Stimulated activated naive CD8-positive, alpha-beta T cell treated with anti-CD3 and anti-CD28 coated beads, Interleukin-15, Interleukin-2, amounts not matched to agents 100 ng/mL and 50 ng/mL, for 24 hours (primary cell): ENCODE measurements at regions not wholly inside any gene's neighbourhood (a gene's known extent, or its start where the extent isn't known, plus 50 kb on each side); places are given as distances from the start of the nearest gene placed in this dataset.

ENCODE experiments used
- H3K27ac Mint-ChIP-seq: one replicate; pipeline ENCODE4 v1.8.0; 2021; ENCODE audit warnings: mild to moderate bottlenecking, mixed read lengths
- H3K27me3 Mint-ChIP-seq: one replicate; pipeline ENCODE4 v1.8.0; 2021; ENCODE audit warnings: mixed read lengths
- H3K36me3 Mint-ChIP-seq: one replicate; pipeline ENCODE4 v1.8.0; 2021; ENCODE audit warnings: low read depth, mixed read lengths
- H3K4me1 Mint-ChIP-seq: one replicate; pipeline ENCODE4 v1.8.0; 2021; ENCODE audit warnings: low read depth, mixed read lengths
- H3K4me3 Mint-ChIP-seq: one replicate; pipeline ENCODE4 v1.8.0; 2021; ENCODE audit warnings: mild to moderate bottlenecking, mixed read lengths
- H3K9me3 Mint-ChIP-seq: one replicate; pipeline ENCODE4 v1.8.0; 2021; ENCODE audit warnings: mixed read lengths

GRCh38 chr2:44825702-44826101, 115.8 kb upstream of the SIX3 start:
- no peaks in the 10 kb centered on the region for H3K9me3 Mint-ChIP-seq

GRCh38 chr2:44826601-44827000, 114.9 kb upstream of the SIX3 start:
- no peaks in the 10 kb centered on the region for H3K36me3 Mint-ChIP-seq
- no peak overlapping the region for H3K27ac Mint-ChIP-seq
- no peaks in the 10 kb centered on the region for H3K9me3 Mint-ChIP-seq
- H3K4me3 Mint-ChIP-seq, result no peak overlapping the region
- H3K4me1 Mint-ChIP-seq, result no peaks in the 10 kb centered on the region
- peaks cover 6% of the 10 kb centered on the region for H3K27me3 Mint-ChIP-seq

More at GRCh38 chr2:44825702-44826101, 115.8 kb upstream of the SIX3 start:
- Mint-ChIP-seq H3K36me3 (no peaks in the 10 kb centered on the region), H3K27ac (no peak overlapping the region), H3K4me1 (no peaks in the 10 kb centered on the region), H3K27me3 (peaks cover 11% of the 10 kb centered on the region), H3K4me3 (no peak overlapping the region)

GRCh38 chr2:44829771-44830170, 111.7 kb upstream of the SIX3 start:
- H3K27ac Mint-ChIP-seq, result no peak overlapping the region
- H3K36me3 Mint-ChIP-seq, result no peaks in the 10 kb centered on the region
- no peak overlapping the region for H3K4me3 Mint-ChIP-seq
- peaks cover 6% of the 10 kb centered on the region for H3K27me3 Mint-ChIP-seq
- H3K4me1 Mint-ChIP-seq, result peaks cover 9% of the 10 kb centered on the region
- H3K9me3 Mint-ChIP-seq, result no peaks in the 10 kb centered on the region

- Mint-ChIP-seq H3K9me3 (no peaks in the 10 kb centered on the region), H3K27me3 (peaks cover 3% of the 10 kb centered on the region), H3K4me3 (no peak overlapping the region), H3K36me3 (no peaks in the 10 kb centered on the region), H3K4me1 (peaks cover 23% of the 10 kb centered on the region), H3K27ac (peak overlapping the region; percentile 87)
Measured at GRCh38 chr2:44833171-44834069, 108.1 kb upstream of the SIX3 start.

GRCh38 chr2:44834656-44835055, 106.8 kb upstream of the SIX3 start:
- peaks cover 23% of the 10 kb centered on the region for H3K4me1 Mint-ChIP-seq

GRCh38 chr2:44836174-44836573, 105.3 kb upstream of the SIX3 start:
- Mint-ChIP-seq H3K27ac (no peak overlapping the region), H3K4me3 (no peak overlapping the region), H3K36me3 (no peaks in the 10 kb centered on the region), H3K4me1 (peaks cover 23% of the 10 kb centered on the region), H3K9me3 (no peaks in the 10 kb centered on the region), H3K27me3 (peaks cover 4% of the 10 kb centered on the region)

More at GRCh38 chr2:44834656-44835055, 106.8 kb upstream of the SIX3 start:
- Mint-ChIP-seq H3K4me3 (no peak overlapping the region), H3K27me3 (peaks cover 3% of the 10 kb centered on the region), H3K27ac (no peak overlapping the region), H3K36me3 (no peaks in the 10 kb centered on the region), H3K9me3 (no peaks in the 10 kb centered on the region)

GRCh38 chr2:44836916-44837315, 104.6 kb upstream of the SIX3 start:
- Mint-ChIP-seq H3K27me3 (peaks cover 4% of the 10 kb centered on the region), H3K9me3 (no peaks in the 10 kb centered on the region), H3K27ac (no peak overlapping the region), H3K36me3 (no peaks in the 10 kb centered on the region), H3K4me3 (no peak overlapping the region), H3K4me1 (peaks cover 23% of the 10 kb centered on the region)

GRCh38 chr2:44838116-44838790, 103.2 kb upstream of the SIX3 start:
- no peak overlapping the region for H3K27ac Mint-ChIP-seq
- peaks cover 4% of the 10 kb centered on the region for H3K27me3 Mint-ChIP-seq
- no peaks in the 10 kb centered on the region for H3K36me3 Mint-ChIP-seq
- peaks cover 21% of the 10 kb centered on the region for H3K4me1 Mint-ChIP-seq
- no peaks in the 10 kb centered on the region for H3K9me3 Mint-ChIP-seq
- no peak overlapping the region for H3K4me3 Mint-ChIP-seq

- Mint-ChIP-seq H3K27me3 (peaks cover 4% of the 10 kb centered on the region), H3K27ac (no peak overlapping the region), H3K4me1 (peaks cover 14% of the 10 kb centered on the region), H3K9me3 (no peaks in the 10 kb centered on the region), H3K36me3 (no peaks in the 10 kb centered on the region), H3K4me3 (no peak overlapping the region)
Measured at GRCh38 chr2:44839370-44839769, 102.1 kb upstream of the SIX3 start.

- Mint-ChIP-seq H3K27me3 (peaks cover 8% of the 10 kb centered on the region), H3K9me3 (no peaks in the 10 kb centered on the region), H3K4me3 (no peak overlapping the region), H3K36me3 (no peaks in the 10 kb centered on the region), H3K27ac (no peak overlapping the region), H3K4me1 (peaks cover 14% of the 10 kb centered on the region)
Measured at GRCh38 chr2:44839771-44840502, 101.6 kb upstream of the SIX3 start.

GRCh38 chr2:44840503-44840850, 101.0 kb upstream of the SIX3 start:
- peaks cover 11% of the 10 kb centered on the region for H3K4me1 Mint-ChIP-seq
- no peaks in the 10 kb centered on the region for H3K9me3 Mint-ChIP-seq
- H3K27me3 Mint-ChIP-seq, result peaks cover 8% of the 10 kb centered on the region
- H3K27ac Mint-ChIP-seq, result no peak overlapping the region
- H3K4me3 Mint-ChIP-seq, result no peak overlapping the region
- no peaks in the 10 kb centered on the region for H3K36me3 Mint-ChIP-seq

GRCh38 chr2:44843086-44843485, 98.4 kb upstream of the SIX3 start:
- Mint-ChIP-seq H3K27me3 (peaks cover 21% of the 10 kb centered on the region), H3K9me3 (no peaks in the 10 kb centered on the region), H3K4me3 (no peak overlapping the region), H3K27ac (no peak overlapping the region), H3K4me1 (no peaks in the 10 kb centered on the region), H3K36me3 (no peaks in the 10 kb centered on the region)

GRCh38 chr2:44843641-44844310, 97.7 kb upstream of the SIX3 start:
- no peaks in the 10 kb centered on the region for H3K4me1 Mint-ChIP-seq
- peaks cover 27% of the 10 kb centered on the region for H3K27me3 Mint-ChIP-seq
- no peaks in the 10 kb centered on the region for H3K9me3 Mint-ChIP-seq
- no peaks in the 10 kb centered on the region for H3K36me3 Mint-ChIP-seq
- no peak overlapping the region for H3K4me3 Mint-ChIP-seq
- no peak overlapping the region for H3K27ac Mint-ChIP-seq

GRCh38 chr2:44844651-44845270, 96.7 kb upstream of the SIX3 start:
- no peaks in the 10 kb centered on the region for H3K4me1 Mint-ChIP-seq
- H3K27me3 Mint-ChIP-seq, result peaks cover 33% of the 10 kb centered on the region
- H3K9me3 Mint-ChIP-seq, result no peaks in the 10 kb centered on the region
- no peak overlapping the region for H3K27ac Mint-ChIP-seq
- H3K4me3 Mint-ChIP-seq, result no peak overlapping the region
- H3K36me3 Mint-ChIP-seq, result no peaks in the 10 kb centered on the region
